ENCODE measurements at regions not wholly inside any gene's neighbourhood (a gene's known extent, or its start where the extent isn't known, plus 50 kb on each side); places are given as distances from the start of the nearest gene placed in this dataset.
"Not testable (repeated sequence)": the region's sequence is repeated elsewhere in the genome, so short reads cannot be mapped to it uniquely, and the experiment has no call there.

DNA sequence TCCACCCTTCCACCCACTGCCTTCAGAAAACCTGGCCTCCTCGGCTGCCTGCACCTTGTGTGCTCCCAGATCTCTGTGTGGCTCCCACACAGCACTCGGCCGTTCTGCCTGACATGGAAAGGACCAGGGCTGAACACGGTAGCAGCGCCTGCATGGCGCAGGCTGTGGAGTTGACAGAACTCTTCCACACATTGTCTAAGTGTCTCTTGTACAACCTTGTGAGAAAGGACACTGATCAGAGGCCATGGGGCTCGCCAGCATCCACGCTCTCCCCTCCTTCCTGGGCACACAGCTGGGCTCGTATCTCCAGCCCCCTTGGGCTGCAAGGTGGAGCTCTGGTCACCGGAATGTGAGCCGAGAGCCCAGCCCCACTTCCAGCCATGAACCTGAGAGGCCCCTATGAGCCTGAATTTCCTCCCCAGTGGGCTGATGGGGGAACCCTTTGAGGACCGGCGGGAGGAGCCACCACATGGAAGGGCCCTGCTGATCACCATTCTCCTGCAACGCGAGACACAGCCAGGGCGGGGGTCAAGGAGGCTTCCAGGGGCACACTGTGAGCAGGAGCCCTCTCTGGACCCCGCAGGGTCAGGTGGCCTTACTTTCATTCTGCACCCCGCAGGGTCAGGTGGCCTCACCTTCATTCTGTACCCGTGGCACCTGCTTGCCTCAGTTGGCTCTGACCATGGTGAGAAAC lies 314.2 kb upstream of the MYT1L start:
- no peak overlapping the region for H3K4me3 ChIP-seq (ENCODE audit: low read depth, poor library complexity, severe bottlenecking)
- intact Hi-C loops (cut with DNase I; ENCODE audit: low total_unique reads): no loop called here
- 80 to 86% methylated on average over 14 to 19 of the region's 19 CpGs for WGBS, 2 donors
- peak in 1 of 2 donors; percentile 59 for DNase-seq (ENCODE audit: low spot score in 2 of 2)
- TF ChIP-seq POLR2A (IDR thresholded peaks at IDR 0.05): no peak
- TF ChIP-seq, protein P1, sequence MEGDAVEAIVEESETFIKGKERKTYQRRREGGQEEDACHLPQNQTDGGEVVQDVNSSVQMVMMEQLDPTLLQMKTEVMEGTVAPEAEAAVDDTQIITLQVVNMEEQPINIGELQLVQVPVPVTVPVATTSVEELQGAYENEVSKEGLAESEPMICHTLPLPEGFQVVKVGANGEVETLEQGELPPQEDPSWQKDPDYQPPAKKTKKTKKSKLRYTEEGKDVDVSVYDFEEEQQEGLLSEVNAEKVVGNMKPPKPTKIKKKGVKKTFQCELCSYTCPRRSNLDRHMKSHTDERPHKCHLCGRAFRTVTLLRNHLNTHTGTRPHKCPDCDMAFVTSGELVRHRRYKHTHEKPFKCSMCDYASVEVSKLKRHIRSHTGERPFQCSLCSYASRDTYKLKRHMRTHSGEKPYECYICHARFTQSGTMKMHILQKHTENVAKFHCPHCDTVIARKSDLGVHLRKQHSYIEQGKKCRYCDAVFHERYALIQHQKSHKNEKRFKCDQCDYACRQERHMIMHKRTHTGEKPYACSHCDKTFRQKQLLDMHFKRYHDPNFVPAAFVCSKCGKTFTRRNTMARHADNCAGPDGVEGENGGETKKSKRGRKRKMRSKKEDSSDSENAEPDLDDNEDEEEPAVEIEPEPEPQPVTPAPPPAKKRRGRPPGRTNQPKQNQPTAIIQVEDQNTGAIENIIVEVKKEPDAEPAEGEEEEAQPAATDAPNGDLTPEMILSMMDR (IDR thresholded peaks at IDR 0.05): no peak

DNA sequence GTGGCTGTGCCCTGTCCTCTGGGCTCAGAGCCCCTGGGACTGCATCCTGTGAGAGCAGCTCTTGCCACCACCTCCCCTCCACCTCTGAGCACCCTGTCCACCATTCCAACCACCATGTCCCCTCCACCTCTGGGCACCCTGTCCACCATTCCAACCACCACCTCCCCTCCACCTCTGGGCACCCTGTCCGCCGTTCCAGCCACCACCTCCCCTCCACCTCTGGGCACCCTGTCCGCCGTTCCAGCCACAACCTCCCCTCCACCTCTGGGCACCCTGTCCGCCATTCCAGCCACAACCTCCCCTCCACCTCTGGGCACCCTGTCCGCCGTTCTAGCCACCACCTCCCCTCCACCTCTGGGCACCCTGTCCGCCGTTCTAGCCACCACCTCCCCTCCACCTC lies 313.7 kb upstream of the MYT1L start:
- DNase-seq (ENCODE audit: low spot score in 2 of 2); H3K4me3 ChIP-seq (ENCODE audit: low read depth, poor library complexity, severe bottlenecking); intact Hi-C loops (cut with DNase I; ENCODE audit: low total_unique reads): not testable (repeated sequence)
- 86 to 88% methylated on average over 9 of the region's 9 CpGs for WGBS, 2 donors

DNA sequence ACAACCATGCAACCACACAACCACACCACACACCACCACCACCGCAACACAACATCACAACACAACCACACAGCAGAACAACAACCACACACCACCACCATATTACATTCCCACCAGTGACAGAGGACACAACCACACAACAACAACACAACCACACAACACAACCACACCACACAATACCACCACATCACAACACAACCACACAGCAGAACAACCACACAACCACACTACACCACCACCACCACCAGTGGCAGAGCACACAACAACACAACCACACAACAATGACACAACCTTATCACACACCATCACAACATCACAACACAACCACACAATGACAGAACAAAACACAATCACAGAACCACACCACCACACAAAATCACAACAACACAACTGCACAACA lies 313.0 kb upstream of the MYT1L start:
- intact Hi-C loops (cut with DNase I; ENCODE audit: low total_unique reads): no loop called here
- 90 to 95% methylated on average over 1 of the region's 1 CpG for WGBS, 2 donors
- H3K4me3 ChIP-seq (ENCODE audit: low read depth, poor library complexity, severe bottlenecking): no peak overlapping the region
- DNase-seq (ENCODE audit: low spot score in 2 of 2): peak in 1 of 2 donors; percentile 40
- no peak for TF ChIP-seq POLR2A (IDR thresholded peaks at IDR 0.05)
- TF ChIP-seq, protein P1 (IDR thresholded peaks at IDR 0.05): no peak

DNA sequence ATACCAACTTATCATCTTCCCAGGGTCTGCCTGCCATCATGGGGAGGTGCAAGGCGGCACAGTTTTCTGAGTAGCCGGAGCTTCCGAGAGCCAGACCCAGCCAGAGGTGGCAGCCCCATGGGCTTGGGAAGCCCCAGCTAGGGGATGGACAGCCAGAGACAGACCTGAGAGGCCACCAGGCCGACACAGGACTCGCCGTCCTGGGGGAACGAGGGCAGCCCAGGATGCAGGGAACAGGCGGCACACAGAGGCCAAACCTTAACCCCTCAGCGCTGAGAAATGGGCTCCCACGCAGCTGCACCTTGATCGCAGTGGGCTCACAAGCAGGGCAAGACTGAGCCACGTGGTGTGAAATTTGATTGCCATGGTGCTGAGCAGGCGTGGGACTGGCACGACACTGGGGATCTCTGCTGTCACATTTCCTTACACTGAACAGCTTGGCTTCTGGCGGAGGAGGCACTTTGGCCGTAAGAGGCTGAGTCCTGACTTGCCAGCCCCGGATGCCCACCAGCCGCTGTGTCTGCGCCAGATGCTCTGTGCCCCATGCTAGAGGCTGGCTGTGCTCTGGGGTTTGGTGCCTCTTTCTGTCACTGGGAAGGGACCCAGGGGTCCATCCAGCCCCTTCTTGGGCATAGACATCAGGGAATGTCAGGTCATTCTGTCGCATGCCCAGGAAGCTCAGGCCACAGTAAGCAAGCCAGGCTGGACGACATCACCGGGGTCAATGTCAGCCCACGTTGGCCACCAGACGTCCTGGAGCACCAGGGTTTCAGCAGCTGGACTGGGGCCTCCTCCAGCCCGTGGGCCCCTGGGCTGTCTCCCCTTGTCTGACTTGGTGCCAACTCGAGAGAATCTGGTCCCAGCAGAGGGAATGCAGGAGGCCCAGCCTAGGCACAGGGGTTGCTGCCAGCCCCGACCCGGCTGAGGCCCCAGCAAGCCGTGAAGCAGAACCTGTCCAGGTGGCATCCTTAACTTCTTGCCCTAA lies 312.1 kb upstream of the MYT1L start:
- DNase-seq (ENCODE audit: low spot score in 2 of 2): peak in 1 of 2 donors; percentile 70
- intact Hi-C loops (cut with DNase I; ENCODE audit: low total_unique reads): no loop called here

DNA sequence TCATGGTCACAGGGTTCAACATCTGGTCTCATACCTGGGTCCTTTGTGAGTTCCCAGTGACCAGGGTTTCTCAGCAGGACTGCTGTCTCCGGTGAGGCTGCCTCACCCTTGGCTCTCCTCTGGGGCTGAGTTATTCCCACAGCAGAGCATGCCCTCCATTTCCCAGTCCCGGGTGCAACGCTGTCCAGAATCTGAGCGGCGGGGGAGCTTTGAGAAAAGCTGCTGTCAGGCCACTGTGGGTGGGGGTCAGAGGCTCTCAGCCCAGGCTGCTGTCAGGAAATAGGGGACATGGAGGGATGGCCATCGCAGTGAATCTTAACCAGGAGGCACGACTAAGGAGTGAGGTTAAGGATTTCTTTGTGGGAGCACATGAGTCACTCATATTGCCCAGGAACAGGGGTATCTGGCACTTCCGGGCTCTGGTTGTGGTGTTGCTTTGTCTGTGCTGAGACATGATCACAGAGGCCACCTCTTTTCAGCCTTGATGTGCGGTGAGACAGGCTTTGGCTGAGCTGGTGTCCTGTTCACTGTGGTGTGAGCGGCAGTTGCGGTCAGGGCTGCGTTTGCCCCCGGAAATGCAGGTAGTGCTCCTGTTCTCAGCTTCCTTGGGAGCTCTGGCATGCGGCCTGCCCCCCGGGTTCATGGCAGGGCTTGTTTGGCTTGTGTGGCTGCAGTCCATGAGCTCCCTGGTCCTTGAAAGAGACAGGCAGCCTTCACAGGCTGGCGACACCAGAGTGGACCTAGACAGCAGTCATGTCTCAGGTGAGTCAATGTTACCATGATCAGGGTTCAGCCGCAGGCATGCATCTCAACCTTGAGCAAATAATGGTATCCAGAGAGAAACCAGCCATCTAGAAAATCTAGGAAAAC lies 310.7 kb upstream of the MYT1L start:
- DNase-seq (ENCODE audit: low spot score in 2 of 2): no peak
- TF ChIP-seq, protein P1 (IDR thresholded peaks at IDR 0.05): no peak
- no peak for TF ChIP-seq POLR2A (IDR thresholded peaks at IDR 0.05)
- intact Hi-C loops (cut with DNase I; ENCODE audit: low total_unique reads): no loop called here
- no peak overlapping the region for H3K4me3 ChIP-seq (ENCODE audit: low read depth, poor library complexity, severe bottlenecking)
- WGBS, 2 donors: 80 to 86% methylated on average over 15 to 17 of the region's 17 CpGs

More for the DNA sequence above, 312.1 kb upstream of the MYT1L start:
- no peak overlapping the region for H3K4me3 ChIP-seq (ENCODE audit: low read depth, poor library complexity, severe bottlenecking)
- 88 to 90% methylated on average over 26 to 27 of the region's 29 CpGs for WGBS, 2 donors
- TF ChIP-seq, protein P1 (IDR thresholded peaks at IDR 0.05): no peak
- no peak for TF ChIP-seq POLR2A (IDR thresholded peaks at IDR 0.05)

Measured in lower leg skin (tissue), 4 donors.